ENCODE measurements at regions not wholly inside any gene's neighbourhood (a gene's known extent, or its start where the extent isn't known, plus 50 kb on each side); places are given as distances from the start of the nearest gene placed in this dataset.

DNA sequence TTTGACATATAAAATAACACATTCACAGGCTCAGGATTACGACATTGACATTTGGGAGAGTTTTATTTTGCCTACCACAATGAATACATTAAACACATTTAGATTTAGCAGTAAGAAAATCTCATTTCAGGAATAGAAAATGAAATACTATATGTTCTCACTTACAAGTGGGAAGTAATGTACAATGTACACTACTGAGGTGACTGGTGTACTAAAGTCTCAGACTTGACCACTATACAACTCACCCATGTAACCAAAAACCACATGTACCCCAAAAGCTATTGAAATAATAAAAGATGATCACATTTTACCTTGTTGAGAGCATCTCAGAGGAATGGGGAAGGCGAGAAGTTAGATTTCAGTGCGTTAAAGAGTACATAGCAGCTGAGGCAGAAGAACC lies 1202.4 kb upstream of the SEMA6A start:
- TF ChIP-seq, protein P1, sequence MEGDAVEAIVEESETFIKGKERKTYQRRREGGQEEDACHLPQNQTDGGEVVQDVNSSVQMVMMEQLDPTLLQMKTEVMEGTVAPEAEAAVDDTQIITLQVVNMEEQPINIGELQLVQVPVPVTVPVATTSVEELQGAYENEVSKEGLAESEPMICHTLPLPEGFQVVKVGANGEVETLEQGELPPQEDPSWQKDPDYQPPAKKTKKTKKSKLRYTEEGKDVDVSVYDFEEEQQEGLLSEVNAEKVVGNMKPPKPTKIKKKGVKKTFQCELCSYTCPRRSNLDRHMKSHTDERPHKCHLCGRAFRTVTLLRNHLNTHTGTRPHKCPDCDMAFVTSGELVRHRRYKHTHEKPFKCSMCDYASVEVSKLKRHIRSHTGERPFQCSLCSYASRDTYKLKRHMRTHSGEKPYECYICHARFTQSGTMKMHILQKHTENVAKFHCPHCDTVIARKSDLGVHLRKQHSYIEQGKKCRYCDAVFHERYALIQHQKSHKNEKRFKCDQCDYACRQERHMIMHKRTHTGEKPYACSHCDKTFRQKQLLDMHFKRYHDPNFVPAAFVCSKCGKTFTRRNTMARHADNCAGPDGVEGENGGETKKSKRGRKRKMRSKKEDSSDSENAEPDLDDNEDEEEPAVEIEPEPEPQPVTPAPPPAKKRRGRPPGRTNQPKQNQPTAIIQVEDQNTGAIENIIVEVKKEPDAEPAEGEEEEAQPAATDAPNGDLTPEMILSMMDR (IDR thresholded peaks at IDR 0.05; ENCODE audit: insufficient read depth, low read length) = no peak
- no peak for DNase-seq (ENCODE audit: low read depth)

DNA sequence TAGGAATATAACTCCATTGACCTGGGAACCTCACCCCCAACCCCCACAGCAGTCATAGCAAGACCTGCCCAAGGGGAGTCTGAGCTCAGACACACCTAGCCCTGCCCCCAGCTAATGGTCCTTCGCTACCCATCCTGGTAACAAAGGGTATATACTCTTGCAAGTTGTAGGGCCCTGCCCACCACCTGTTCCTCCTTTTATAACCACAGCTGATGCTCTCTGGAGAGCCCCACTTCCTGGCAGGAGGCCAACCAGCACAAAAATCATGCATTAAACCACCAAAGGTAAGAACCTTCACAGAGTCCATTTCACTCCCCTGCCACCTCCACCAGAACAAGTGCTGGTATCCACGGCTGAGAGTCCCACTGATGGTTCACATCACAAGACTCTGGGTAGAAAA lies 1195.3 kb upstream of the SEMA6A start:
- no peak for DNase-seq (ENCODE audit: low read depth)
- TF ChIP-seq, protein P1 (IDR thresholded peaks at IDR 0.05; ENCODE audit: insufficient read depth, low read length) = no peak
- H3K4me3 ChIP-seq (ENCODE audit: low read depth, low read length) = no peak overlapping the region

More for the DNA sequence above, 1202.4 kb upstream of the SEMA6A start:
- no peak overlapping the region for H3K4me3 ChIP-seq (ENCODE audit: low read depth, low read length)

DNA sequence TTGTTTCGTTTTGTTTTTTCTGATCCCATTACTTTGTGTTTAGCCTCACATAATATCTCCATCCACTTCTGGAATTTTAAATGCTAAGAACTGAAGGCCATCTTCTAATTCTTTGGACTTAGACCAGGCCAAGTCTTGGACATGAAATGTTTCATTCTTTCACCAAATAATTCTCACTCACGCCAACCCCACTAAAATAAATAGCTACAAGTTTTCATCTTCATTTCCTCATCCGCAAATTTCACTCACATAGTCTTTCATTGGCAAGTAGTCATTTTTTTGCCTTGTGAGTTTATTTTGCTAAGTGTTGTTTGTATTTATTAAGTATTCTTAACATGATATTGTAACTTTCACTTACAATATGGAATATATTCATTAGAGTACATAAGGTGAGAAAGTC lies 1188.6 kb upstream of the SEMA6A start:
- no peak for DNase-seq (ENCODE audit: low read depth)
- no peak overlapping the region for H3K4me3 ChIP-seq (ENCODE audit: low read depth, low read length)

DNA sequence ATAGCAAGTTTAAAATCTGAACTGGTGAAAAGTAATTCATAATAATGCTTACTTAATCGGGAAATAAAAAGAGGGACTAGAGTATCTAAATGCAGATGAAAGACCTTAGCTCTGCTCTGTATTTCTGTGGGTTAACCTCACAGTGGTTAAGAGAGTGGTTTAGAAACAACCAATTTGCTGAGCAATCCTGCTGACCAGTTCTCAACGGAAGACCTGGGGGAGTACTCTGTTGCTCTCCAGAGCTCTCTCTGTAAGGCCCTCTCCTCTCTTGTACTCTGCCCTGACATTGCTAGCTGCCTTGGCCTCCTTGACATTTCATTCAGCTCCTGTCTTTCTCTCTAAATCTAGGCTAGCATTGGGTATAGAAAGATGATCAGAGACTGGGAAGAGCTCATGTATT lies 1186.6 kb upstream of the SEMA6A start:
- H3K4me3 ChIP-seq (ENCODE audit: low read depth, low read length) = no peak overlapping the region
- no peak for DNase-seq (ENCODE audit: low read depth)
- TF ChIP-seq, protein P1 (IDR thresholded peaks at IDR 0.05; ENCODE audit: insufficient read depth, low read length) = no peak

More for the DNA sequence above, 1188.6 kb upstream of the SEMA6A start:
- TF ChIP-seq, protein P1 (IDR thresholded peaks at IDR 0.05; ENCODE audit: insufficient read depth, low read length) = no peak

DNA sequence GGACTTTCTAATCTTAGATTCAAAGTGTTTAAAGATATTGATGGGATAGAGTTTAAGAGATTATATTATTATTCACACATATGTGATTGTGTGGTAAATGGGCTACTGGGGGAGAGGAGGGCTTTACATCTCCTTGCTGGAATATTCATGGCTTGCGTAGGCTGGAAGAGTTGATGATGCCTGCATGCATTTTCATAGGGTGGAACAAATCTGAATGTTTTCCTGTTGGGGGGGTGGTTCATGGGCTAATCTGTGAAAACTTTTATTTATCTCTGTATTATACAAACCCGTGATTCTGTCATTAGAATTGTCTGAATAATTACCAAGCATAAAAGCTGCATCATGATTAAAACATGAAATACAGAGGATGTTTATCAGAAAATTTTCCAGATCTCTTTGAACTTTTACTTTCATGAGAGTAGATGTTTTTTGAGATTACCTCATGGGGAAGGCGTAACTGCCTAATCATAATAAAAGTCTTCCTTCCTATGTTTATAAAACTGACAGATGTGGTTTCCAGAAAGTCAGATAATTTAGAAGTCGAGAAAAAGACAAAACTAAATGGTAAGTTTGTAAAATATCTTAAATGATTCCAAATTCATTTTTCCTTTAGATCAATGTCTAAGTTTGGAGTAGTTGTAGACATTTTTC lies 1185.4 kb upstream of the SEMA6A start:
- H3K4me3 ChIP-seq (ENCODE audit: low read depth, low read length) = no peak overlapping the region
- no peak for DNase-seq (ENCODE audit: low read depth)
- TF ChIP-seq, protein P1 (IDR thresholded peaks at IDR 0.05; ENCODE audit: insufficient read depth, low read length) = no peak

DNA sequence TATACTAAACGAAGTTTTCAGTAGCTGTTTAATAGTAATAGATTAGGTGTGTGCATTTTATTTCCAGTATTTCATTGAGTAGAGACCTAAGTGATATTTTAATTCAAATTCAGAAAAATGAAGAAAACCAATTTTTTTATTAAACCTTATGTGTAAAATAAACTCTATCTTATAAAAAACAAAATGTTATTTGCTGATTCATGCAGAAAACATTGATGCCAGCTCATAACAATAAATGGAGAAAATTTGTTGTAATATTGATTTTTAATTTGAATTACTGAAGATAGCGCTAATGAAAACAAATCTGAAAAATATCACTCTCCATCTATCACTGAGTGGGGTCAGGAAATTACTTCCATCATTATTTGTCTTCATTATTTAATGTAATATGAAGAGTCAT lies 1177.8 kb upstream of the SEMA6A start:
- TF ChIP-seq, protein P1 (IDR thresholded peaks at IDR 0.05; ENCODE audit: insufficient read depth, low read length) = no peak
- DNase-seq (ENCODE audit: low read depth) = no peak
- H3K4me3 ChIP-seq (ENCODE audit: low read depth, low read length) = no peak overlapping the region

DNA sequence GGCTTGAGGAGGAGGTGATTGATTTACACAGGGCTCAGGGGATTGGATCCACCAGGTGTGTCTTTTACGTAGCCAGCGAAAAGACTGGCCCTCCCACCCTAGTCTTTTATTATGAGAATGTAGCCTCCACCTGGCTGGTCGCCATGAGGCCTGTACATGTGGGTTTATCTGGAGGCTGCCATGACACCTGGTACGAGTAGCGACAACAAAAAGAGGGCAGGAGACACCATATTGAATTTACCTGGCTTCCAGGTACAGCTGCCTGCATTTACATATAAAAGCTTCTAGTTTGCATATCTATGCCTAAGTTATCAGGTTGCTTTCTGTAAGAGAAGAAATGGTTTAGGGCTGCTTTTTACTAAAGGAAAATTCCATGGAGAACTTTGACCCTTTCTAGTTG lies 1173.7 kb upstream of the SEMA6A start:
- TF ChIP-seq, protein P1 (IDR thresholded peaks at IDR 0.05; ENCODE audit: insufficient read depth, low read length) = no peak
- no peak for DNase-seq (ENCODE audit: low read depth)
- no peak overlapping the region for H3K4me3 ChIP-seq (ENCODE audit: low read depth, low read length)

Data from fibroblast of the aortic adventitia (primary cell).